HEK293 (cell line): ENCODE measurements at regions not wholly inside any gene's neighbourhood (a gene's known extent, or its start where the extent isn't known, plus 50 kb on each side); places are given as distances from the start of the nearest gene placed in this dataset.

Source experiments
- CTCF ChIA-PET: fragments of 350-600 bp; formaldehyde crosslinking; extraction: SDS; loops from one replicate; lab custom pipeline; 2021; ENCODE audit warnings: antibody characterized with exemption; lab: Yijun Ruan, JAX
- POLR2A ChIA-PET: fragments of 300-600 bp; formaldehyde crosslinking; extraction: SDS; loops from one replicate; lab custom pipeline; 2020; ENCODE audit warnings: antibody characterized with exemption, inconsistent platforms; lab: Yijun Ruan, JAX
- H3K27ac ChIP-seq: fragments of 200-500 bp; sonication (Bioruptor generic); 2 replicates; pipeline ENCODE4 v1.5.1; 2014; ENCODE audit warnings: low read depth, low read length, control low read depth, inconsistent platforms; ENCODE audit errors: extremely low read depth
- H3K36me3 ChIP-seq, 2 experiments: fragments of 200-500 bp in 1 of 2; sonication (Bioruptor generic) in 1 of 2; 1 replicate in 1 of 2; 2 replicates in 1 of 2; pipeline ENCODE4 v1.5.1; 2014 to 2017; ENCODE audit warnings: inconsistent platforms in 2 of 2, low read length in 2 of 2; ENCODE audit not compliant: control insufficient read depth in 2 of 2, insufficient read depth in 1 of 2
- H3K4me1 ChIP-seq: fragments of 200-500 bp; sonication (Bioruptor generic); 2 replicates; pipeline ENCODE4 v1.5.1; 2014; ENCODE audit warnings: mild to moderate bottlenecking, low read length, inconsistent platforms; ENCODE audit not compliant: control insufficient read depth, insufficient read depth
- H3K4me3 ChIP-seq: 2 replicates; pipeline ENCODE4 v1.5.1; 2011; ENCODE audit warnings: low read depth, mild to moderate bottlenecking, control low read depth, low read length, moderate library complexity
- H3K9me3 ChIP-seq: fragments of 200-500 bp; sonication (Bioruptor generic); 2 replicates; pipeline ENCODE4 v1.5.1; 2014; ENCODE audit warnings: low read depth, low read length, inconsistent platforms; ENCODE audit not compliant: control insufficient read depth, insufficient read depth
- AEBP2 ChIP-seq: fragments of 450-650 bp; formaldehyde crosslinking; IDR thresholded peaks from 2 replicates; pipeline ENCODE4 v1.5.1; 2016; ENCODE audit warnings: missing biosample characterization, missing genetic modification characterization, borderline replicate concordance
- GLIS1 ChIP-seq: fragments of 450-650 bp; formaldehyde crosslinking; IDR thresholded peaks from 2 replicates; pipeline ENCODE4 v1.5.1; 2016; ENCODE audit warnings: missing biosample characterization, missing genetic modification characterization
- HOXC10 ChIP-seq: sonication (generic); formaldehyde crosslinking; IDR thresholded peaks from 2 replicates; pipeline ENCODE4 v1.8.1; 2023; ENCODE audit warnings: mild to moderate bottlenecking, missing genetic modification reagents
- MYNN ChIP-seq: fragments of 450-650 bp; formaldehyde crosslinking; IDR thresholded peaks from 2 replicates; pipeline ENCODE4 v1.5.1; 2016; ENCODE audit warnings: missing biosample characterization, missing genetic modification characterization, borderline replicate concordance
- TCF7L2 ChIP-seq: IDR thresholded peaks from 2 replicates; pipeline ENCODE4 v1.6.1; 2011; ENCODE audit warnings: low read depth, mild to moderate bottlenecking, inconsistent platforms, low read length, moderate library complexity, borderline replicate concordance
- WT1 ChIP-seq: fragments of 450-650 bp; formaldehyde crosslinking; IDR thresholded peaks from 2 replicates; pipeline ENCODE4 v1.5.1; 2016; ENCODE audit warnings: missing biosample characterization, missing genetic modification characterization
- ZBTB6 ChIP-seq: fragments of 450-650 bp; formaldehyde crosslinking; IDR thresholded peaks from 2 replicates; pipeline ENCODE4 v1.5.1; 2017; ENCODE audit warnings: missing biosample characterization, missing genetic modification characterization
- ZNF10 ChIP-seq: fragments of 450-650 bp; formaldehyde crosslinking; IDR thresholded peaks from 2 replicates; pipeline ENCODE4 v1.5.1; 2017; ENCODE audit warnings: missing biosample characterization, missing genetic modification characterization
- ZNF214 ChIP-seq: fragments of 450-650 bp; formaldehyde crosslinking; IDR thresholded peaks from 2 replicates; pipeline ENCODE4 v1.5.1; 2017; ENCODE audit warnings: missing biosample characterization, mild to moderate bottlenecking, missing genetic modification characterization, borderline replicate concordance
- ZNF248 ChIP-seq: fragments of 450-650 bp; formaldehyde crosslinking; IDR thresholded peaks from 2 replicates; pipeline ENCODE4 v1.5.1; 2017; ENCODE audit warnings: missing biosample characterization, missing genetic modification characterization
- ZNF292 ChIP-seq: fragments of 450-650 bp; formaldehyde crosslinking; IDR thresholded peaks from 2 replicates; pipeline ENCODE4 v1.5.1; 2016; ENCODE audit warnings: low read depth, missing biosample characterization, missing genetic modification characterization, borderline replicate concordance
- ZNF514 ChIP-seq: fragments of 450-650 bp; formaldehyde crosslinking; IDR thresholded peaks from 2 replicates; pipeline ENCODE4 v1.5.1; 2016; ENCODE audit warnings: missing biosample characterization, missing genetic modification characterization
- ZNF610 ChIP-seq: fragments of 450-650 bp; formaldehyde crosslinking; IDR thresholded peaks from 2 replicates; pipeline ENCODE4 v1.5.1; 2016; ENCODE audit warnings: missing biosample characterization, missing genetic modification characterization, borderline replicate concordance
- ZNF670 ChIP-seq: fragments of 450-650 bp; formaldehyde crosslinking; IDR thresholded peaks from 2 replicates; pipeline ENCODE4 v1.5.1; 2016; ENCODE audit warnings: missing biosample characterization, missing genetic modification characterization, low read depth
- ZNF776 ChIP-seq: fragments of 450-650 bp; formaldehyde crosslinking; IDR thresholded peaks from 2 replicates; pipeline ENCODE4 v1.5.0; 2017; ENCODE audit warnings: missing biosample characterization, missing genetic modification characterization, borderline replicate concordance
- ZSCAN5A ChIP-seq: fragments of 450-650 bp; formaldehyde crosslinking; IDR thresholded peaks from 2 replicates; pipeline ENCODE4 v1.5.1; 2016; ENCODE audit warnings: missing biosample characterization, missing genetic modification characterization

- TF ChIP-seq TCF7L2 (no peak), ZNF292 (tag by site-specific recombination) (no peak)
These were observed 171.4 kb upstream of the INHBA start (continued) for GRCh38 chr7:41874201-41874785.

GRCh38 chr7:41873741-41874140 is 170.9 kb upstream of the INHBA start:
- POLR2A ChIA-PET, result no interaction called here
- peaks cover 3% of the 10 kb centered on the region; the same call in 1 of the 2 replicates for H3K4me1 ChIP-seq
- no peaks in the 10 kb centered on the region for H3K9me3 ChIP-seq
- TF ChIP-seq ZNF214 (tag by site-specific recombination) (no peak), ZNF514 (no peak), ZNF670 (no peak), ZNF248 (no peak), ZSCAN5A (tag by site-specific recombination) (no peak), ZBTB6 (tag by site-specific recombination) (no peak)
- no peak overlapping the region for H3K27ac ChIP-seq
- CTCF ChIA-PET, result interaction anchor here (0.7 kb wide), 1 partner anchor 67 kb away, joined by 4 read pairs; no protein-coding TSS in a partner anchor
- H3K4me3 ChIP-seq, result no peak overlapping the region
- H3K36me3 ChIP-seq, result no peaks in the 10 kb centered on the region

- TF ChIP-seq ZNF610 (tag by site-specific recombination) (no peak), GLIS1 (tag by site-specific recombination) (no peak), ZNF10 (tag by site-specific recombination) (no peak), ZNF776 (tag by site-specific recombination) (no peak), AEBP2 (tag by site-specific recombination) (no peak)
- CTCF ChIA-PET, result interaction anchor here (1.2 kb wide), 1 partner anchor 68 kb away, joined by 3 read pairs; no protein-coding TSS in a partner anchor
- no peak overlapping the region for H3K4me3 ChIP-seq
- H3K36me3 ChIP-seq, result no peaks in the 10 kb centered on the region
- peaks cover 3% of the 10 kb centered on the region; the same call in 1 of the 2 replicates for H3K4me1 ChIP-seq
- H3K9me3 ChIP-seq, result no peaks in the 10 kb centered on the region
- POLR2A ChIA-PET, result no interaction called here
- no peak overlapping the region for H3K27ac ChIP-seq
These were observed 170.1 kb upstream of the INHBA start for GRCh38 chr7:41872966-41873365.

GRCh38 chr7:41870461-41871138 is 167.7 kb upstream of the INHBA start:
- ChIA-PET POLR2A (no interaction called here), CTCF (no interaction called here)
- no peak for TF ChIP-seq WT1 (tag by site-specific recombination)
- TF ChIP-seq HOXC10 (CRISPR knock-in tag), result no peak
- no peak for TF ChIP-seq MYNN (tag by site-specific recombination)
- Histone ChIP-seq H3K9me3 (no peaks in the 10 kb centered on the region), H3K4me3 (no peak overlapping the region), H3K36me3 (no peaks in the 10 kb centered on the region), H3K4me1 (peaks cover 3% of the 10 kb centered on the region; the same call in 1 of the 2 replicates), H3K27ac (no peak overlapping the region)
